Neutrophil (primary cell): ENCODE measurements at regions not wholly inside any gene's neighbourhood (a gene's known extent, or its start where the extent isn't known, plus 50 kb on each side); places are given as distances from the start of the nearest gene placed in this dataset.

Source experiments
- H3K27ac ChIP-seq: fragments of 200-600 bp; sonication (generic); 2 replicates; pipeline ENCODE4 v1.5.1; 2016; ENCODE audit warnings: mild to moderate bottlenecking, moderate library complexity
- H3K27me3 ChIP-seq: fragments of 200-600 bp; sonication (generic); 2 replicates; pipeline ENCODE4 v1.6.0; 2016; ENCODE audit warnings: mild to moderate bottlenecking
- H3K36me3 ChIP-seq: fragments of 200-600 bp; sonication (generic); 2 replicates; pipeline ENCODE4 v1.5.1; 2017
- H3K4me1 ChIP-seq, 2 experiments: fragments of 200-600 bp in 1 of 2; sonication (generic) in 1 of 2; 1 replicate in 1 of 2; 2 replicates in 1 of 2; pipeline versions ENCODE4 v1.5.1 to v1.6.1; 2013 to 2016; ENCODE audit warnings: low read depth in 1 of 2, low read length in 1 of 2, mild to moderate bottlenecking in 1 of 2, moderate library complexity in 1 of 2; ENCODE audit not compliant: control insufficient read depth in 1 of 2, insufficient read depth in 1 of 2
- H3K4me3 ChIP-seq, 2 experiments: fragments of 200-600 bp in 1 of 2; sonication (generic) in 1 of 2; 1 replicate in 1 of 2; 2 replicates in 1 of 2; pipeline ENCODE4 v1.5.1; 2013 to 2016; ENCODE audit warnings: low read depth in 1 of 2, low read length in 1 of 2, mild to moderate bottlenecking in 1 of 2, moderate library complexity in 1 of 2
- H3K9me3 ChIP-seq: fragments of 200-600 bp; sonication (generic); 2 replicates; pipeline ENCODE4 v1.5.1; 2016
- TF ChIP-seq, protein P1 (sequence below): fragments of 200-600 bp; sonication (generic); IDR thresholded peaks from 2 replicates; pipeline ENCODE4 v1.5.1; 2016; ENCODE audit warnings: antibody characterized with exemption

DNA sequence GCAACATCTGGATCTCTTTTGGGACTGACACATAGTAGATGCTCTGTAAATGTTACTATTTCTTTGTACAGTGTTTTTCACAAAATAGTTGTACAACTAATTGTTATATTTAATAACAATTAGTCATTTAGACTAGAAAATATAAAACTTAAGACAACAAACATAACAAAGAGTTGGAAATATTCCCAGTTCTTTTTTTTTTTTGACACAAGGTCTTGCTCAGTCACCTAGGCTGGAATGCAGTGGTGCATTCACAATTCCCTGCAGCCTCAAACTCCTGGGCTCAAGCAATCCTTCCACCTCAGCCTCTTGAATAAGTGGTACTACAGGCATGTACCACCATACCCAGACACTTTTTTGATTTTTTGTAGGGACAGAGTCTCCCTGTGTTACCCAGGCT lies 105.8 kb downstream of the UTRN start:
- TF ChIP-seq, protein P1, sequence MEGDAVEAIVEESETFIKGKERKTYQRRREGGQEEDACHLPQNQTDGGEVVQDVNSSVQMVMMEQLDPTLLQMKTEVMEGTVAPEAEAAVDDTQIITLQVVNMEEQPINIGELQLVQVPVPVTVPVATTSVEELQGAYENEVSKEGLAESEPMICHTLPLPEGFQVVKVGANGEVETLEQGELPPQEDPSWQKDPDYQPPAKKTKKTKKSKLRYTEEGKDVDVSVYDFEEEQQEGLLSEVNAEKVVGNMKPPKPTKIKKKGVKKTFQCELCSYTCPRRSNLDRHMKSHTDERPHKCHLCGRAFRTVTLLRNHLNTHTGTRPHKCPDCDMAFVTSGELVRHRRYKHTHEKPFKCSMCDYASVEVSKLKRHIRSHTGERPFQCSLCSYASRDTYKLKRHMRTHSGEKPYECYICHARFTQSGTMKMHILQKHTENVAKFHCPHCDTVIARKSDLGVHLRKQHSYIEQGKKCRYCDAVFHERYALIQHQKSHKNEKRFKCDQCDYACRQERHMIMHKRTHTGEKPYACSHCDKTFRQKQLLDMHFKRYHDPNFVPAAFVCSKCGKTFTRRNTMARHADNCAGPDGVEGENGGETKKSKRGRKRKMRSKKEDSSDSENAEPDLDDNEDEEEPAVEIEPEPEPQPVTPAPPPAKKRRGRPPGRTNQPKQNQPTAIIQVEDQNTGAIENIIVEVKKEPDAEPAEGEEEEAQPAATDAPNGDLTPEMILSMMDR: no peak
- no peaks in the 10 kb centered on the region for H3K4me1 ChIP-seq

DNA sequence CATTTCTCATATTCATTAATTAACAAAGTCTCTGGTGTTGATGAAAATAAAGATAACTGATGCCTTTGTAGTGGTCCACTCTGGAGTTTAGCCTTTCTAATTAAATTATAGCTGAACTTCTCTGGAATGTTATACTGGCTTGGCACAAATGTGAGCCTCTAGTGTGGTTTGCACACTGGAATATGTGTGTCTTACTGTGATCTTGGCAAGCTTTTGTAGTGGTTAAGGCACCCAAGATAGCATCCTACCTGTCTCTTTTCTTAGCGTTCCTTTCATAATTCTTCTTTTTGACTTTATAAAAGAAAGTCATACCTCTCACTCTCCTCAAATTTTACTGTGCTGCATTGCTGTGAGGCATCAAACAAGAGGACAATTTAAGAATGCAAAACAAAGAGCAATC lies 107.4 kb downstream of the UTRN start:
- no peaks in the 10 kb centered on the region for H3K4me1 ChIP-seq
- TF ChIP-seq, protein P1: no peak
- H3K4me3 ChIP-seq: no peak overlapping the region
- no peak overlapping the region for H3K27ac ChIP-seq
- no peaks in the 10 kb centered on the region for H3K27me3 ChIP-seq
- H3K36me3 ChIP-seq: no peaks in the 10 kb centered on the region
- no peaks in the 10 kb centered on the region for H3K9me3 ChIP-seq

More for the DNA sequence above, 105.8 kb downstream of the UTRN start:
- no peak overlapping the region for H3K27ac ChIP-seq
- no peaks in the 10 kb centered on the region for H3K27me3 ChIP-seq
- H3K9me3 ChIP-seq: no peaks in the 10 kb centered on the region
- H3K4me3 ChIP-seq: no peak overlapping the region
- no peaks in the 10 kb centered on the region for H3K36me3 ChIP-seq

DNA sequence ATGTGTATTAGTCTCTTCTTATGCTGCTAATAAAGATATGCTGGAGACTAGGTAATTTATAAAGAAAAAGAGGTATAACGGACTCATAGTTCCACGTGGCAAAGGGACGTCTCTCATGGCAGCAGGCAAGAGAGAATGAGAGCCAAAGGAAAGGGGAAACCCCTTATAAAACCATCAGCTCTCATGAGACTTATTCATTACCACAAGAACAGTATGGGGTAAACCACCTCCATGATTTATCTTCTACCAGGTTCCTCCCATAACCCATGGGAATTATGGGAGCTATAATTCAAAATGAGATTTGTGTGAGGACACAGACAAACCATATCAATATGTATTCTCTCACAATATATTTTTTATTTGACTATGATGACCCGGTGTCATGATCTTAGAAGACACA lies 109.1 kb downstream of the UTRN start:
- no peaks in the 10 kb centered on the region for H3K36me3 ChIP-seq
- TF ChIP-seq, protein P1: no peak
- no peaks in the 10 kb centered on the region for H3K4me1 ChIP-seq
- no peak overlapping the region for H3K4me3 ChIP-seq
- no peaks in the 10 kb centered on the region for H3K9me3 ChIP-seq
- no peak overlapping the region for H3K27ac ChIP-seq
- H3K27me3 ChIP-seq: no peaks in the 10 kb centered on the region

DNA sequence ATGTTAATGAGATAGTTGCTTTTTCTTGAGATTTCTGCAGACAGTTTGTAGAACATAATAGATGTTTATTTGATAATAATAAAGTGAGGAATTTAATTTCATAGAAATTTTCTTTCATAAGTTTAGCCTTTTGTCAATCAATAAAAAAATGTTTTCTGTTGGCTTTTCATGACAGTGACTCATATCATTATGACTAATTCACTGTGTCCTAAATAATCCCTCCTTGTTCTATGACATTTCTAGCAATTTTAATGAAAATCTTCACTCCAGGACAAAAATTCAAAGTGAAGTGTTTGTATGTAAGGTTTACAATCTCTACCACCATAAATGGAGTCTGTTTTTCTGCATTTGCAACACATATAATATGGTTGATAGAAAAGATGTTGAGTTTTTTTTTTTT lies 109.9 kb downstream of the UTRN start:
- H3K9me3 ChIP-seq: no peaks in the 10 kb centered on the region
- H3K27ac ChIP-seq: no peak overlapping the region
- H3K36me3 ChIP-seq: no peaks in the 10 kb centered on the region
- no peaks in the 10 kb centered on the region for H3K27me3 ChIP-seq
- H3K4me3 ChIP-seq: no peak overlapping the region
- H3K4me1 ChIP-seq: no peaks in the 10 kb centered on the region
- TF ChIP-seq, protein P1: no peak

DNA sequence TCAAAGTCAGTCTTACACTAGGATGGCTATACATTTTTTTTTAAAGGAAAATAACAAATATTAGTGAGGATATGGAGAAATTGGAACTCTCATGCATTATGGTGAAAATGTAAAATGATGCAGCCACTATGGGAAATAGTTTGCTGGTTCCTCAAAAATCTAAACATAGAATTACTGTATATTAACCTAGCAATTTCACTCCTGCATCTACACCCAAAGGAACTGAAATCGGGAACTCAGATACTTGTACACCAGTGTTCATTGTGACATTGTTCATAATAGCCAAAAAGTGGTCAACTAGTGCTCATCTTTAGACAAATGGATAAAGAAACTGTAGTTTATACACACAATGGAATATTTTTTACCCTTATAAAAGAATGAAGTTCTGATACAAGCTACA lies 110.7 kb downstream of the UTRN start:
- Histone ChIP-seq H3K27ac (no peak overlapping the region), H3K4me1 (no peaks in the 10 kb centered on the region), H3K4me3 (no peak overlapping the region), H3K9me3 (no peaks in the 10 kb centered on the region), H3K27me3 (no peaks in the 10 kb centered on the region), H3K36me3 (no peaks in the 10 kb centered on the region)
- TF ChIP-seq, protein P1: no peak

DNA sequence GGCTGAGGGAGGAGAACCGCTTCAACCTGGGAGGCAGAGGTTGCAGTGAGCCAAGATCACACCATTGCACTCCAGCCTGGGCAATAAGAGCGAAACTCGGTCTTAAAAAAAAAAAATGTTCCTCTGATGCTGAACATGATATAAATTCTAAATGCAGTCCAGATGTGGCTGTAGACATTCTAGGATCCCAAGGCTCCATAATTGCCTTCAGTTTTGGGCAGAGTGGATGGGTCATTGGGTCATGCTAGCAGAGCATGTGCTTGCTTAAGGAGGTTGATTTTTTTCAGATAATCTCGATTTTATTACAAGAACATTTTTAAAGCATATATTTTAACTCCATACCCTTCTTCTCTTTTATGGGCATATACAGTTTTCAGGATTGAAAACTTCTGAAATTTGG lies 112.0 kb downstream of the UTRN start:
- Histone ChIP-seq H3K36me3 (no peaks in the 10 kb centered on the region), H3K4me3 (no peak overlapping the region), H3K9me3 (no peaks in the 10 kb centered on the region), H3K4me1 (no peaks in the 10 kb centered on the region), H3K27ac (no peak overlapping the region), H3K27me3 (no peaks in the 10 kb centered on the region)
- TF ChIP-seq, protein P1: no peak
